ENCODE measurements at regions not wholly inside any gene's neighbourhood (a gene's known extent, or its start where the extent isn't known, plus 50 kb on each side); places are given as distances from the start of the nearest gene placed in this dataset.

- no peak overlapping the region for H3K4me2 ChIP-seq (ENCODE audit: low read depth, low read length)
- intact Hi-C loops (cut with micrococcal nuclease; ENCODE audit: unreplicated experiment) = no loop called here
- in situ Hi-C loops (cut with HindIII; ENCODE audit: extremely low pct_ligation_motif_present, low pct_unique_long_range_greater_than_20kb) = no loop called here
- no peak for DNase-seq (ENCODE audit: low spot score)
- no TSS peak for BruUV-seq (replicated peaks)
- H3K9me3 ChIP-seq (ENCODE audit: low read length) = no peaks in the 10 kb centered on the region
- CTCF ChIA-PET (ENCODE audit: low intra/inter-chr PET ratio, low total read pairs) = no interaction called here
- POLR2A ChIA-PET = no interaction called here
- no peak overlapping the region for H3K27ac ChIP-seq (ENCODE audit: extremely low read length, insufficient read depth, low read length)
- no peaks in the 10 kb centered on the region for H4K20me1 ChIP-seq (ENCODE audit: insufficient read depth, low read length)
- ATAC-seq = no peak
- TF ChIP-seq, protein P1, sequence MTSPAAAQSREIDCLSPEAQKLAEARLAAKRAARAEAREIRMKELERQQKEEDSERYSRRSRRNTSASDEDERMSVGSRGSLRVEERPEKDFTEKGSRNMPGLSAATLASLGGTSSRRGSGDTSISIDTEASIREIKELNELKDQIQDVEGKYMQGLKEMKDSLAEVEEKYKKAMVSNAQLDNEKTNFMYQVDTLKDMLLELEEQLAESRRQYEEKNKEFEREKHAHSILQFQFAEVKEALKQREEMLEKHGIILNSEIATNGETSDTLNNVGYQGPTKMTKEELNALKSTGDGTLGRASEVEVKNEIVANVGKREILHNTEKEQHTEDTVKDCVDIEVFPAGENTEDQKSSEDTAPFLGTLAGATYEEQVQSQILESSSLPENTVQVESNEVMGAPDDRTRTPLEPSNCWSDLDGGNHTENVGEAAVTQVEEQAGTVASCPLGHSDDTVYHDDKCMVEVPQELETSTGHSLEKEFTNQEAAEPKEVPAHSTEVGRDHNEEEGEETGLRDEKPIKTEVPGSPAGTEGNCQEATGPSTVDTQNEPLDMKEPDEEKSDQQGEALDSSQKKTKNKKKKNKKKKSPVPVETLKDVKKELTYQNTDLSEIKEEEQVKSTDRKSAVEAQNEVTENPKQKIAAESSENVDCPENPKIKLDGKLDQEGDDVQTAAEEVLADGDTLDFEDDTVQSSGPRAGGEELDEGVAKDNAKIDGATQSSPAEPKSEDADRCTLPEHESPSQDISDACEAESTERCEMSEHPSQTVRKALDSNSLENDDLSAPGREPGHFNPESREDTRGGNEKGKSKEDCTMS (CRISPR knock-in tag; conservative IDR thresholded peaks at IDR 0.05) = no peak
- TF ChIP-seq ZNF142 (CRISPR knock-in tag; IDR thresholded peaks at IDR 0.05) (no peak), TOPORS (CRISPR knock-in tag; IDR thresholded peaks at IDR 0.05) (no peak)
- H3K79me2 ChIP-seq (ENCODE audit: insufficient read depth, low read length) = no peaks in the 10 kb centered on the region
- no peak overlapping the region for H2AFZ ChIP-seq (ENCODE audit: low read length)
- H3K4me3 ChIP-seq (replicated peaks in 1 of 3; ENCODE audit: insufficient read depth in 1 of 3, low read depth in 2 of 3, low read length in 3 of 3) = no peak overlapping the region
- FAIRE-seq = no peak
- WGBS (ENCODE audit: low lambda C conversion rate) = 0% methylated on average over 1 of the region's 1 CpG
- no peaks in the 10 kb centered on the region for H3K36me3 ChIP-seq (replicated peaks in 1 of 2; ENCODE audit: control insufficient read depth in 1 of 2, insufficient read depth in 2 of 2, low read length in 2 of 2)
- H3K9ac ChIP-seq (ENCODE audit: insufficient read depth, low read depth, low read length) = no peak overlapping the region
- no peaks in the 10 kb centered on the region for H3K27me3 ChIP-seq (ENCODE audit: control insufficient read depth in 1 of 2, insufficient read depth in 2 of 2, low read length in 2 of 2)
- H3K4me1 ChIP-seq (ENCODE audit: insufficient read depth, low read length) = peaks cover 7% of the 10 kb centered on the region
Measured at GRCh38 chr2:193523662-193524061, 1328.9 kb upstream of the TMEFF2 start.
